DOHH2 (cell line): ENCODE measurements at regions not wholly inside any gene's neighbourhood (a gene's known extent, or its start where the extent isn't known, plus 50 kb on each side); places are given as distances from the start of the nearest gene placed in this dataset.

ENCODE experiments used
- H3F3A ChIP-seq: fragments of 200-600 bp; sonication (generic), shearing (Covaris generic); 2 replicates; pipeline ENCODE4 v1.6.0; 2016; ENCODE audit warnings: antibody characterized with exemption, mild to moderate bottlenecking; ENCODE audit not compliant: control insufficient read depth, insufficient read depth
- H3K27ac ChIP-seq: fragments of 200-600 bp; sonication (generic); 2 replicates; pipeline ENCODE4 v1.5.1; 2014; ENCODE audit warnings: low read depth, mild to moderate bottlenecking, low read length, moderate library complexity
- H3K27me3 ChIP-seq: fragments of 200-600 bp; sonication (generic); 2 replicates; pipeline ENCODE4 v1.6.1; 2014; ENCODE audit warnings: mild to moderate bottlenecking, low read length, mixed read lengths; ENCODE audit not compliant: control insufficient read depth
- H3K36me3 ChIP-seq: fragments of 200-600 bp; sonication (generic); 2 replicates; pipeline ENCODE4 v1.6.1; 2014; ENCODE audit warnings: mild to moderate bottlenecking, low read length, moderate library complexity, mixed read lengths; ENCODE audit not compliant: control insufficient read depth
- H3K4me1 ChIP-seq: fragments of 200-600 bp; sonication (generic); 2 replicates; pipeline ENCODE4 v1.6.1; 2014; ENCODE audit warnings: mild to moderate bottlenecking, low read length, mixed read lengths; ENCODE audit not compliant: control insufficient read depth
- H3K4me2 ChIP-seq: fragments of 200-600 bp; sonication (generic); 2 replicates; pipeline ENCODE4 v1.6.0; 2014; ENCODE audit warnings: mild to moderate bottlenecking, low read length, moderate library complexity
- H3K4me3 ChIP-seq: fragments of 200-600 bp; sonication (generic); 2 replicates; pipeline ENCODE4 v1.5.1; 2014; ENCODE audit warnings: mild to moderate bottlenecking, low read length, mixed read lengths
- H3K79me2 ChIP-seq: fragments of 200-600 bp; sonication (generic); 2 replicates; pipeline ENCODE4 v1.6.1; 2014; ENCODE audit warnings: mild to moderate bottlenecking, low read length, mixed read lengths; ENCODE audit not compliant: control insufficient read depth
- H3K9me2 ChIP-seq: fragments of 200-600 bp; sonication (generic); replicated peaks from 2 replicates; pipeline ENCODE4 v1.6.1; 2014; ENCODE audit warnings: mild to moderate bottlenecking, low read length, mixed read lengths; ENCODE audit not compliant: control insufficient read depth
- H3K9me3 ChIP-seq: fragments of 200-600 bp; sonication (generic); 2 replicates; pipeline ENCODE4 v1.6.1; 2014; ENCODE audit warnings: antibody characterized with exemption, low read length, mixed read lengths; ENCODE audit not compliant: control insufficient read depth, insufficient read depth
- H4K20me1 ChIP-seq: fragments of 200-600 bp; sonication (generic); 2 replicates; pipeline ENCODE4 v1.6.0; 2014; ENCODE audit warnings: low read depth, mild to moderate bottlenecking, antibody characterized with exemption, low read length, moderate library complexity; ENCODE audit not compliant: control insufficient read depth, insufficient read depth
- CTCF ChIP-seq: fragments of 200-600 bp; sonication (generic); IDR thresholded peaks from one replicate; pipeline ENCODE4 v1.5.1; 2014; ENCODE audit warnings: antibody characterized with exemption, mild to moderate bottlenecking, low read depth, low read length; ENCODE audit not compliant: poor library complexity, severe bottlenecking
- EZH2phosphoT487 ChIP-seq: fragments of 200-600 bp; sonication (generic); IDR thresholded peaks from 2 replicates; pipeline ENCODE4 v1.6.1; 2017; ENCODE audit warnings: borderline replicate concordance, mild to moderate bottlenecking, antibody characterized with exemption, low read length, moderate library complexity, mixed read lengths

- H3K4me3 ChIP-seq: no peak overlapping the region
- no peaks in the 10 kb centered on the region for H3K79me2 ChIP-seq
- H3K9me3 ChIP-seq: no peaks in the 10 kb centered on the region
- H3K36me3 ChIP-seq: no peaks in the 10 kb centered on the region
- peaks cover 16% of the 10 kb centered on the region for H3K4me1 ChIP-seq
- no peaks in the 10 kb centered on the region for H3K9me2 ChIP-seq
- H3K27me3 ChIP-seq: no peaks in the 10 kb centered on the region
- H3F3A ChIP-seq: no peaks in the 10 kb centered on the region
- H3K4me2 ChIP-seq: no peak overlapping the region
- H4K20me1 ChIP-seq: no peaks in the 10 kb centered on the region
- H3K27ac ChIP-seq: no peak overlapping the region
- no peak for TF ChIP-seq EZH2phosphoT487
- TF ChIP-seq CTCF: no peak
Observed at GRCh38 chr5:158602981-158603380, 496.7 kb downstream of the EBF1 start.

GRCh38 chr5:158601118-158601517 is 498.6 kb downstream of the EBF1 start:
- H3K9me3 ChIP-seq: no peaks in the 10 kb centered on the region
- no peaks in the 10 kb centered on the region for H3K79me2 ChIP-seq
- no peaks in the 10 kb centered on the region for H3F3A ChIP-seq
- H3K36me3 ChIP-seq: no peaks in the 10 kb centered on the region
- no peaks in the 10 kb centered on the region for H3K9me2 ChIP-seq
- TF ChIP-seq EZH2phosphoT487: no peak
- no peak for TF ChIP-seq CTCF
- H4K20me1 ChIP-seq: no peaks in the 10 kb centered on the region
- no peaks in the 10 kb centered on the region for H3K27me3 ChIP-seq
- H3K27ac ChIP-seq: no peak overlapping the region
- H3K4me2 ChIP-seq: no peak overlapping the region
- no peak overlapping the region for H3K4me3 ChIP-seq
- peaks cover 22% of the 10 kb centered on the region for H3K4me1 ChIP-seq

- Histone ChIP-seq H3K9me2 (no peaks in the 10 kb centered on the region), H3F3A (no peaks in the 10 kb centered on the region), H3K4me1 (peaks cover 22% of the 10 kb centered on the region), H4K20me1 (no peaks in the 10 kb centered on the region), H3K27me3 (no peaks in the 10 kb centered on the region), H3K4me3 (no peak overlapping the region), H3K27ac (no peak overlapping the region), H3K4me2 (no peak overlapping the region), H3K36me3 (no peaks in the 10 kb centered on the region), H3K9me3 (no peaks in the 10 kb centered on the region), H3K79me2 (no peaks in the 10 kb centered on the region)
- TF ChIP-seq EZH2phosphoT487 (no peak), CTCF (no peak)
Observed at GRCh38 chr5:158600679-158601078, 499.0 kb downstream of the EBF1 start.

- Histone ChIP-seq H3K9me3 (no peaks in the 10 kb centered on the region), H3K27ac (no peak overlapping the region), H3K27me3 (no peaks in the 10 kb centered on the region), H3K4me1 (peaks cover 22% of the 10 kb centered on the region), H3K9me2 (no peaks in the 10 kb centered on the region), H3K79me2 (no peaks in the 10 kb centered on the region), H3K4me2 (peak overlapping the region; percentile 6; the same call in 1 of the 2 replicates), H3K4me3 (no peak overlapping the region), H3F3A (no peaks in the 10 kb centered on the region), H3K36me3 (no peaks in the 10 kb centered on the region), H4K20me1 (no peaks in the 10 kb centered on the region)
- TF ChIP-seq EZH2phosphoT487 (no peak), CTCF (no peak)
Observed at GRCh38 chr5:158599157-158599556, 500.6 kb downstream of the EBF1 start.
